ENCODE measurements at regions not wholly inside any gene's neighbourhood (a gene's known extent, or its start where the extent isn't known, plus 50 kb on each side); places are given as distances from the start of the nearest gene placed in this dataset.
"Not testable (repeated sequence)": the region's sequence is repeated elsewhere in the genome, so short reads cannot be mapped to it uniquely, and the experiment has no call there.

DNA sequence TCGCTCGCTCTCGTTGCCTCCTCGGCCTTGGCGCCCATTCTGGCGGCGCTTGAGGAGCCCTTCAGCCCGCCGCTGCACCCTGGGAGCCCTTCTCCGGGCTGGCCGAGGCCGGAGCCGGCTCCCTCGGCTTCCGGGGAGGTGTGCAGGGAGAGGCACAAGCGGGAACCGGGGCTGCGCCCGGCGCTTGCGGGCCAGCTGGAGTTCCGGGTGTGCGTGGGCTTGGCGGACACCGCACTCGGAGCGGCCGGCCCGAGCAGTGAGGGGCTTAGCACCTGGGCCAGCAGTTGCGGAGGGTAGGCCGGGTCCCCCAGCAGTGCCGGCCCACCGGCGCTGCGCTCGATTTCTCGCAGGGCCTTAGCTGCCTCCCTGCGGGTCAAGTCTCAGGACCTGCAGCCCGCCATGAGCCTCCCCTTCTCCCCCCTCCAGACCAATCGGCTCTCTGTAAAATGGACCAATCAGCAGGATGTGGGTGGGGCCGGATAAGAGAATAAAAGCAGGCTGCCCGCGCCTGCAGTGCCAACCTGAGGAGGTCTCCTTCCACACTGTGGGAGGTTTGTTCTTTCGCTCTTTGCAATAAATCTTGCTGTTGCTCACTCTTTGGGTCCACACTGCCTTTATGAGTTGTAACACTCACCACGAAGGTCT, 62.8 kb upstream of the LGR5 start:
- TF ChIP-seq, protein P1, sequence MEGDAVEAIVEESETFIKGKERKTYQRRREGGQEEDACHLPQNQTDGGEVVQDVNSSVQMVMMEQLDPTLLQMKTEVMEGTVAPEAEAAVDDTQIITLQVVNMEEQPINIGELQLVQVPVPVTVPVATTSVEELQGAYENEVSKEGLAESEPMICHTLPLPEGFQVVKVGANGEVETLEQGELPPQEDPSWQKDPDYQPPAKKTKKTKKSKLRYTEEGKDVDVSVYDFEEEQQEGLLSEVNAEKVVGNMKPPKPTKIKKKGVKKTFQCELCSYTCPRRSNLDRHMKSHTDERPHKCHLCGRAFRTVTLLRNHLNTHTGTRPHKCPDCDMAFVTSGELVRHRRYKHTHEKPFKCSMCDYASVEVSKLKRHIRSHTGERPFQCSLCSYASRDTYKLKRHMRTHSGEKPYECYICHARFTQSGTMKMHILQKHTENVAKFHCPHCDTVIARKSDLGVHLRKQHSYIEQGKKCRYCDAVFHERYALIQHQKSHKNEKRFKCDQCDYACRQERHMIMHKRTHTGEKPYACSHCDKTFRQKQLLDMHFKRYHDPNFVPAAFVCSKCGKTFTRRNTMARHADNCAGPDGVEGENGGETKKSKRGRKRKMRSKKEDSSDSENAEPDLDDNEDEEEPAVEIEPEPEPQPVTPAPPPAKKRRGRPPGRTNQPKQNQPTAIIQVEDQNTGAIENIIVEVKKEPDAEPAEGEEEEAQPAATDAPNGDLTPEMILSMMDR (IDR thresholded peaks at IDR 0.05), result not testable (repeated sequence)
- TF ChIP-seq POLR2A (IDR thresholded peaks at IDR 0.05), result not testable (repeated sequence)
